HUDEP-2 (cell line): ENCODE measurements at regions not wholly inside any gene's neighbourhood (a gene's known extent, or its start where the extent isn't known, plus 50 kb on each side); places are given as distances from the start of the nearest gene placed in this dataset.

Experiments
- DNase-seq, 76 experiments: peaks; one replicate each; lab custom pipeline; 2025; ENCODE audit not compliant: unreplicated experiment in 76 of 76; lab: John Stamatoyannopoulos, UW

DNA sequence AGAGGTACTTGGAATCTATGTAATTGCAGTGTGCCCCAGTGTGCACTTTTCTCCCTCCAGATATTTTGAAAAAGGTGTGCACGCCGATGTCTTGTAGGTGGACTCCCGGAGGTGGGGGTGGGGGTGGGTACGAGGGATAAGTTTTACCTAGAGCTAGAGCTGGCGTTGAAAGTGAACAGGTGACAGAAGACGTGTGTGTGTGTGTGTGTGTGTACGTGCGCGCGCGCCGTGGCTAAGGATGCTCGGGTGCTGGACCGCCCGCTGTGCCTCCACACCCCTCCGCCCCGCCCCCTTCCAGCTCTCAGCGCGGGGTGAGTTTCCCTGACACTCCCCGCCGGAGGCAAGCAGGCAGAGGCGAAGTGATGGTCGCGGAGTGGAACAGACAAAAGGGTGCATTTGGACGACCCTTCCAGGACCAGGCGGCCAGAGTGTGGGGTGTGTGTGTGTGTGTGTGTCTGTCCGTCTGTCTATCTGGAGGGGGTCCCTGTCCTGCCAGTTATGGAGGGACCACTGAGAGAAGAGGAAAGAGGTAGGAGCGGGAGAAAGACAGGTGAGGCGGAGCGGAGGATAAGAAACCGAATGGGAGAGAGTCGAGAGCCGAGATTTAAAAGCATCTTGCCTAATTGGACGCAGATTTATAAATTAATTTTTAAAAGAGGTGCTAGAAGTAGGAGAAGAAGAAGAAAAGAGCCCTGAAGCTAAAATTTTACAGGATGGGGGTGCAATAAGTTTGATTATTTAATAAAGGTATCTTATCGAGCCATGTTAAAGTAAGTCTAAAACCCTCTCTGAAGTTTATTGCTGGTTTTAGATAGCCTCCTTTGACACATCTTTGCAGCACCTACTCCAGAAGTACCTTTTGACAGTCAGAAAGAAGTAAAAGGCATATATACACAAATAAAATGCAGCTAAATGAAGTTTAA is 335.8 kb upstream of the THRB start:
- DNase-seq = no peak

GRCh38 chr3:24831221-24831620 is 336.6 kb upstream of the THRB start:
- no peak for DNase-seq

DNA sequence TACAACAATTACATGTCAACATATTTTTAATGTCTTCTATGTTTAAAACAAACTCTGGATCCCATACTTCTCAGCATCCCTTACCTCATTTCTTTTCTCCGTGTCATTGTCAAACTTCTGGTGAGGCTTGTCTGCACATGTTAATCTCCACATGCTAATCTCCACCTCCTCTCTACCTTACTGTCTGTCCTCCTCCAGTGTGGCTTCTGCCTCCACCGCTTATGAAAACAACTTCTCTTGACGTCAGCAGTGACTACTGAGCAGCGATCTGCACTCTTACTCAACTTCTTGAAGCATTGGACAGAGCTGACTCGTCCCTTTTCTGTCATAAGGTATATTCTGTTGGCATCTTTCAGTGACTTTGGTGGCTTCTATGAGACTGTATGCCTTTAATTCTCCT is 338.2 kb upstream of the THRB start:
- no peak for DNase-seq

DNA sequence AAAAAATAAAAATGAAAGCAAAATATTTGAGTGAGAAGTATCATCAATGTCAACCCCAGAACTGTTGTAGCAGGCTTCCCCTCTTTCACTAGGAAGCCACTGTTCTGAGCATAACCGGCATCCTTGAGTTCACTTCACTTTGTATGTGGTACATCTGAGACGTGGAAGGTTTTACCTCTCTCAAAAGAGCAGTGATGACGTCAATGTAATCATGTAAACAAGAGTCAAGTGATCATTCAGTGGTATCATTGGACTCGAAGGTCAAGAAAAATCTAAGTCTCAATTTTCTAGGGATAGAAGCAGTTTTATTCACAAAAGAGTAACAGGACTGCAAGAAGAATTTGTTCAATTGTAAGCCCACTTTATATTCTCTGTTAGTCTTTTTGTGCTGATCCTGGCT is 339.8 kb upstream of the THRB start:
- no peak for DNase-seq

- DNase-seq = no peak
Measured at GRCh38 chr3:24835510-24835909, 340.9 kb upstream of the THRB start.

DNA sequence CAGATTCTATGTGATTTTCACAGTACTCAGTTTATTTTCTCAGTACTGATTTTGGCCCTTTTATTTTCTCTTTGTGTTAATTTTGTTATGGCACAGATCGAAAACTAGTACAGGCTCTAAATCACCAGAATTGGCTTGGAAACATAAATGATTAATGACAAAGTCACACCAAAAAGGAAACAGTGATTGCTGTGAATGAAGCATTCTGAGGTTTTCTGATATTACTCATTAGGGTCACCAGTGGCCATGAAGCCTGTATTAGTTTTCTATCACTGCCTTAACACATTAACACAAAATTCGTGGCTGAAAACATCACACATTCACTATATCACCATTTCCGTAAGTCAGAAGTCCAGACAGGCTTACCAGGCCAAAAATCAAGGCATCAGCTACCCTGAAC is 343.0 kb upstream of the THRB start:
- no peak for DNase-seq

GRCh38 chr3:24838533-24838932 is 343.9 kb upstream of the THRB start:
- no peak for DNase-seq

DNA sequence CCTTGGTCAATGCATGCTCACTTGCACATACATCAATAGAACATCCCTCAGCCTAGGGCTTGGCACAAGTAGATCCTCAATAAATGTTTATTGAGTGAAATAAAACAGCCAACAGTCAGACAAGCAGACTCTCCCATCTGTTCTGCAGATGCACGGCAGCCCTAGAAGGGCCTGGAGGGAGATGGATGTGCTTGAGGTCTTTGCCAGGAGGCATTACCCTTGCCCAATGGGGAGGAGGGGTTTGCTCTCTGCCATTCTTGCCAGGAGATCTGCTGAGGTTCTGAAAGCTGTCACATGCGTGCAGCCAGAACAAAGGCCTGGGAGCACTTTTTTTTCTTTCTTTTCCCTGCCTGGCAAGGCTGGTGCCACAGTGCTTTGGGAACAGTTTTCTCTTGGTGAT is 349.3 kb upstream of the THRB start:
- no peak for DNase-seq

DNA sequence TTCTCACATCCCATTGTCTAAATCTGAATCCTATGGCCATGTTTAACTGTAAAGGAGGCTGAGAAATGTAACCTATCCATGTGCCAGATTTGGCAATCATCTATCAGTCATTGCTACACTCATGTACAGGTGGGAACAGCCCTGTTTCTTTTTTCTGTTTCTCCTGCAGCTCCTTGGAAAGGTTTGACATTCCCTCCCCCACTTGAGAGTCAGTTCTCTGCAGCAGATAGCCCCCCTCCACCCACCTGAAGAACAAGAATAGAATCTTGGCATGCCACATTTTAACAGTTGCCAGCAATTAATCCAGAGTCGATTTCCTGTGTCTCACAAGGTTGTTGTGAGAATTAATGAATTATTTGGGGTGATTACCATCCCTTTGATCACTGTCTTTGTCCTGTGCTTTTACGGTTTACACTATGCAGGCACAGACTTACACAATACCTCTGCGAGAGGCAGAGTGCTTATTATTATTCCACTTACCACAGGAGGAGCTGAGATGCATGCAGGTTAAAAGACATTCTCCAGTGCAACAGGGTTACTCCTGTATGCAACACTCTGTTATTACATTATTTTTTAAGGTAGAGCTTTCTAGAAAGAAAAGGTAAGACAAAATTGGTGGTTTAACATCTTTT is 351.0 kb upstream of the THRB start:
- DNase-seq = no peak

- DNase-seq = no peak
Measured at GRCh38 chr3:24846286-24846860, 351.7 kb upstream of the THRB start.

DNA sequence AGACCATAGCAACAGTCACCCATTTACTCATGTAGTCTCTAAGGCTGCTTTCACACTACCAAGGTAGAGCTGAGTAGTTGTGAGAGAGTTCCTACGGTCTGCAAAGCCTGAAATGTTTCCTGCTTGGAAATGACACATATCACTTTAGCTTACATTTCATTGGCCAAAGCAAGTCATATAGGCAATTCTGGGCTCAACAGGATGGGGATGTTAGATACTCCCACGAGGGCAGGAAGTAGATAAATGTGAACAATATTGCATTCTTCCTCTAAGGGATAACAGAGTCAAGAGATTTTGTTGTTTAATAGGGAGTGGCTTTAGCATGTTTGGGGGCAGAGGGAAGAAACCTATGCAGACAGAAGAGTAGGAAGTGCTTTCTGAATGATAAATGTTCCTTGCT is 355.6 kb upstream of the THRB start:
- no peak for DNase-seq

DNA sequence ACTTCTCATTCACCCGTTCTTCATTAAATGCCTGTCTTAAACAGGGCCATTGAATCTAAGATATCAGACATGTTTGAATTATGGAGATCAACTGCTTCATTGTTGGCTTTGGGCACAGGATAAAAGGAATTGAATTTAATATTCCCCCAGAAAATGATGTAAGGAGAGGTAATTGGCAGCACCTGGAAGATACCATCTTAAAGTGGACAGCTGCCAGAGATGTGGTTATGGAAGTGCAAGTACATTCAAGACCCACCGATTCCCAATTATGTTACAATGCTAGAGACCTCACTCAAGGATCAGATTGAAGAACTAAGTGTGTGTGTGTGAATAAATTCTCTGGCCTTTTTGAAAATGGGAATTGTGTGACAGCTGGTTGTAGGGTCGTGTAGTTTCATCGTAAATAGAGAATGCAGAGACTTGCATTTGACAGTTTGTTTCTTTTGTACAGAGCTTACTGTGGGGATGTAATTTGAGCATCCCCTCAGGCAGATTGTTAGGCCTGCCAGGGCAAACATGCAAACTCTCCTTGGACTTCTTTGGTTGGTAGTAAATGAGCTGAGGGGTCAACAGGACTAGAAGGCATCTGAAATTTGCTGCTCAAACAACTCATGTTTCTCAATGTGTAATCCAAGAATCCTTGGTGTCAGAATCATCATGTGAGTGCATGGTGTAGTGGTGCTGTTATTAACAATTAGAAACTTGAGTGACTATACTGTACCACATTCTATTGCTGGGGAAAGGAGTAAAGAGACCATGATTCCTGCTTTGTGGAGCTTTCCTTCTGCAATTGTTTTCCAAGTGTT is 359.2 kb upstream of the THRB start:
- no peak for DNase-seq

GRCh38 chr3:24854748-24855147 is 360.1 kb upstream of the THRB start:
- DNase-seq = no peak

GRCh38 chr3:24857945-24858344 is 363.3 kb upstream of the THRB start:
- no peak for DNase-seq

- DNase-seq = no peak
Measured at GRCh38 chr3:24863215-24863614, 368.6 kb upstream of the THRB start.

DNA sequence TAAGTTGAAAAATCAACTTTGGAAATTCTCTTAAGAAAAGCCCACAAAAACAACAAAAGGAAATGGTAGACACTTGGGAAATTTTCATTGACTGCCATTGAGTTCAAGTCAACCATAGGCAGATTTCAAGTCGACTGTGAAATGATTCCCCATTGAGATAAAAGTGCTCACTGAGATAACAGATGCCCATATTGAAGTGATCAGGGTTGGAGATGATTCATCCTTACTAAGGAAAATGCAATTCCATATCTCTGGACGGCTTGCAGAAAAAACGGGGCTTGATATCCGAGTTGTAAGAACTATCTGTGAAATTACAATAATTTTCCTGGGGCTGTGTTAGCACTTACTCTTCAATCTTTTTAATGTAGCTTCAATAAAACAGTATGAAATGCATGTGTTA is 373.1 kb upstream of the THRB start:
- no peak for DNase-seq

DNA sequence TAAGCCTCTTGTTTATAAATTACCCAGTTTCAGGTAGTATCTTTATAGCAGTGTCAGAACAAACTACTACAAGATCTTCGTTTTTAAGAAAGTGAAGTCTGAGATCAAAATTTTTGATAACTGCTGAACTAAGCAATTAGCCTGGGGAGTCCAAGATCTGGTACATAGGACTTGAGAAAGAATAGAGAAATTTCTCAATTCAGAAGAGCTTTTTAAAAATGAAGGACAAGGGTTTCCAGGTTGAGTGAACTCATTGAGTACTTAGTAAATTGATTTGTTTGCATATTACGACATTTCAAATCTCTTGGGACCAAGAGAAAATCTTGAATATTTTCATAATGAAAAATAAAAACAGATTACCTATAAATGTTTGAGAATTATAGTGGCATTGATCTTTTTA is 386.6 kb upstream of the THRB start:
- no peak for DNase-seq

DNA sequence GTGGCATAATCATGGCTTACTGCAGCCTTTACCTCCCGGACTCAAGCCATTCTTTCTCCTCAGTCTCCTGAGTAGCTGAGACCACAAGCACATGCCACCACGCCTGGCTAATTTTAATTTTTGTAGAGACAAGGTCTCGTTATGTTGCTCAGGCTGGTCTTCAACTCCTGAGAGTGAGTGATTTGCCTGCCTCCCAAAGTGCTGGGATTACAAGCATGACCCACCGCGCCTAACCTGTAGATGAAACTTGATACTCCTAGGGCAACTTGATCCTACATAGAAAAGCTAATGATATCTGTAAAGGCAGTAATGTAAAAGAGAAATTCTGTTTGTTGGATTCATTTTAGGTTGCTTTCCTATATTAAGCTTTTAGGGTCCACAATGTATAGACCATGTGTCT is 391.9 kb upstream of the THRB start:
- DNase-seq = no peak

DNA sequence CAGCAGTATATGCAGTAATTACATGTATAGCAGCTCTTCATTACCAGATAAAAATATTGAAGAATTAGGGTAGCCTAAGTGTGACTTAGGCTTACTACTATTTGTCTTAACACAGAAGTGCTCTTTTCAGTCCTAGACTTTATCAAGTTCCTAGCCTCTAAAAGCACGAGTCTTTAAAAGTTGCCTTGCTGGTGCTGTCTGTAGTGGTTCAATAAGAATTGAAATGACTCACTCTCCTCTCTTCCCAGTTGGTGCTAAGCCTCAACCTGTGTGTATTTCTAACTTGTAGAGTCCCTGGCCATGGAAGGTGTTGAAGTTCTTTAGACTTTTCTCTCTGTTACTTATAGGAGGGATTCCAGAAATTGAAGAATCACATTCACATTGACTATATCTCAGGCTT is 395.4 kb upstream of the THRB start:
- DNase-seq = no peak

DNA sequence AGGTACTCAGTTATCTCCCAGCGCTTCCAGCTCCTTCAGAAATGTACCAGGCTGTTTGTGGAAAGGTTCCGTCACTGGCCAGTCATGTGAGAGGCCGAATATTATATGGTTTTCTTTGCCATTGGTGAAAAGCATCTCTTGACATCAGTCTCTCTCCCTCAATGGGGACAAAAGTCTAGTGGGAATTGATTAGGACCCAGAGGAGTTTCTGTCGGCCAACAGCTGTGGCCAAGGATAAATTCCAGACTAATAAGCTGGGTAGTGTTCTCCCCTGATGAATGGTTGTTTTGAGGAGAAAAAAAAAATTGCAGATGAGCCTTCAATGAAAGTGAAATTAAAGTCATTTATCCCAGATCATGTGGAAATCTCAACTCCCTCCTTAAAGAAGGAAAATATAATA is 404.7 kb upstream of the THRB start:
- no peak for DNase-seq

- no peak for DNase-seq
Measured at GRCh38 chr3:24899901-24900603, 405.4 kb upstream of the THRB start.
